H9 (cell line): ENCODE measurements at regions not wholly inside any gene's neighbourhood (a gene's known extent, or its start where the extent isn't known, plus 50 kb on each side); places are given as distances from the start of the nearest gene placed in this dataset.

Experiments
- DNase-seq: peaks from one replicate; pipeline ENCODE4 v3.0.0-alpha.2; 2017
- H2AFZ ChIP-seq: one replicate; pipeline ENCODE4 v1.6.1; 2013; ENCODE audit warnings: mild to moderate bottlenecking, low read length, control low read depth, moderate library complexity
- H2AK5ac ChIP-seq: 2 replicates; pipeline ENCODE4 v1.6.1; 2013; ENCODE audit warnings: low read length, control low read depth, mixed read lengths; ENCODE audit not compliant: insufficient read length
- H2BK120ac ChIP-seq: one replicate; pipeline ENCODE4 v1.6.1; 2013; ENCODE audit warnings: low read depth, mild to moderate bottlenecking, low read length, control low read depth, inconsistent platforms; ENCODE audit not compliant: poor library complexity, severe bottlenecking
- H2BK12ac ChIP-seq: 2 replicates; pipeline ENCODE4 v1.6.1; 2013; ENCODE audit warnings: low read length, control low read depth, mixed read lengths, low read depth; ENCODE audit not compliant: insufficient read length
- H2BK15ac ChIP-seq: 2 replicates; pipeline ENCODE4 v1.6.1; 2013; ENCODE audit warnings: low read depth, low read length, control low read depth
- H2BK20ac ChIP-seq: one replicate; pipeline ENCODE4 v1.6.1; 2013; ENCODE audit warnings: low read depth, mild to moderate bottlenecking, low read length, control low read depth, inconsistent platforms; ENCODE audit not compliant: poor library complexity, severe bottlenecking
- H2BK5ac ChIP-seq: 2 replicates; pipeline ENCODE4 v1.6.1; 2013; ENCODE audit warnings: low read length, control low read depth, mixed read lengths; ENCODE audit not compliant: insufficient read length
- H3K14ac ChIP-seq: 2 replicates; pipeline ENCODE4 v1.6.1; 2013; ENCODE audit warnings: low read length, control low read depth; ENCODE audit not compliant: insufficient read depth
- H3K18ac ChIP-seq: 2 replicates; pipeline ENCODE4 v1.6.1; 2013; ENCODE audit warnings: low read depth, mild to moderate bottlenecking, mixed read lengths, low read length, control low read depth; ENCODE audit not compliant: insufficient read length
- H3K23ac ChIP-seq: 2 replicates; pipeline ENCODE4 v1.6.1; 2013; ENCODE audit warnings: low read length, control low read depth, mixed read lengths, low read depth; ENCODE audit not compliant: insufficient read length
- H3K23me2 ChIP-seq: 2 replicates; pipeline ENCODE4 v1.6.1; 2013; ENCODE audit warnings: low read depth, mild to moderate bottlenecking, mixed read lengths, low read length, control low read depth; ENCODE audit not compliant: insufficient read length, poor library complexity, severe bottlenecking
- H3K27ac ChIP-seq: 2 replicates; pipeline ENCODE4 v1.5.1; 2013; ENCODE audit warnings: low read length, control low read depth, mixed read lengths, low read depth; ENCODE audit not compliant: insufficient read length
- H3K27me3 ChIP-seq: 2 replicates; pipeline ENCODE4 v1.6.1; 2013; ENCODE audit warnings: low read length, control low read depth, inconsistent platforms; ENCODE audit not compliant: insufficient read depth
- H3K4ac ChIP-seq: 2 replicates; pipeline ENCODE4 v1.6.1; 2013; ENCODE audit warnings: low read depth, mild to moderate bottlenecking, control low read depth, inconsistent platforms, low read length, moderate library complexity
- H3K4me1 ChIP-seq: 2 replicates; pipeline ENCODE4 v1.6.1; 2013; ENCODE audit warnings: low read length, control low read depth, inconsistent platforms; ENCODE audit not compliant: insufficient read depth
- H3K4me2 ChIP-seq: 2 replicates; pipeline ENCODE4 v1.6.1; 2013; ENCODE audit warnings: low read length, control low read depth, mixed read lengths; ENCODE audit not compliant: insufficient read length, insufficient read depth
- H3K56ac ChIP-seq: 2 replicates; pipeline ENCODE4 v1.6.1; 2013; ENCODE audit warnings: low read depth, mild to moderate bottlenecking, mixed read lengths, low read length, control low read depth; ENCODE audit not compliant: insufficient read length
- H3K79me1 ChIP-seq: 2 replicates; pipeline ENCODE4 v1.6.1; 2013; ENCODE audit warnings: low read depth, mild to moderate bottlenecking, moderate library complexity, low read length, control low read depth, inconsistent platforms; ENCODE audit not compliant: insufficient read depth, poor library complexity, severe bottlenecking
- H3K79me2 ChIP-seq: 2 replicates; pipeline ENCODE4 v1.6.1; 2013; ENCODE audit warnings: low read length, control low read depth, inconsistent platforms; ENCODE audit not compliant: insufficient read depth
- H3K9ac ChIP-seq: 2 replicates; pipeline ENCODE4 v1.6.1; 2013; ENCODE audit warnings: low read length, control low read depth, mixed read lengths; ENCODE audit not compliant: insufficient read length; ENCODE audit errors: extremely low read depth
- H3K9me3 ChIP-seq: one replicate; pipeline ENCODE4 v1.6.1; 2013; ENCODE audit warnings: low read depth, low read length, inconsistent platforms; ENCODE audit not compliant: control insufficient read depth
- H3T11ph ChIP-seq: one replicate; pipeline ENCODE4 v1.6.1; 2013; ENCODE audit warnings: mild to moderate bottlenecking, low read length, control low read depth, inconsistent platforms
- H4K20me1 ChIP-seq: one replicate; pipeline ENCODE4 v1.6.1; 2013; ENCODE audit not compliant: control insufficient read depth, insufficient read length, insufficient read depth
- H4K5ac ChIP-seq: 2 replicates; pipeline ENCODE4 v1.6.1; 2013; ENCODE audit warnings: low read depth, mild to moderate bottlenecking, mixed read lengths, low read length, control low read depth; ENCODE audit not compliant: insufficient read length
- H4K8ac ChIP-seq: replicated peaks from 2 replicates; pipeline ENCODE4 v1.6.1; 2013; ENCODE audit warnings: low read length, control low read depth, mixed read lengths, low read depth; ENCODE audit not compliant: insufficient read length
- H4K91ac ChIP-seq: 2 replicates; pipeline ENCODE4 v1.6.1; 2013; ENCODE audit warnings: low read depth, mild to moderate bottlenecking, moderate library complexity, mixed read lengths, low read length, control low read depth; ENCODE audit not compliant: insufficient read length
- H3K27ac Mint-ChIP-seq, 3 experiments: 2 replicates in 2 of 3; 3 replicates in 1 of 3; pipeline ENCODE4 v1.8.0; 2020 to 2021; ENCODE audit warnings: mixed read lengths in 3 of 3, mild to moderate bottlenecking in 1 of 3, moderate library complexity in 1 of 3
- H3K27me3 Mint-ChIP-seq: 2 replicates; pipeline ENCODE4 v1.8.0; 2021; ENCODE audit warnings: low read depth, mild to moderate bottlenecking, moderate library complexity, mixed read lengths
- H3K36me3 Mint-ChIP-seq, 3 experiments: 2 replicates in 2 of 3; 3 replicates in 1 of 3; pipeline ENCODE4 v1.8.0; 2020 to 2021; ENCODE audit warnings: low read depth in 3 of 3, mixed read lengths in 3 of 3; ENCODE audit not compliant: insufficient read depth in 1 of 3
- H3K4me1 Mint-ChIP-seq, 2 experiments: 2 replicates each; pipeline ENCODE4 v1.8.0; 2020; ENCODE audit warnings: mixed read lengths in 2 of 2
- H3K4me3 Mint-ChIP-seq, 2 experiments: 2 replicates in 1 of 2; 3 replicates in 1 of 2; pipeline ENCODE4 v1.8.0; 2020 to 2021; ENCODE audit warnings: mild to moderate bottlenecking in 2 of 2, mixed read lengths in 2 of 2, moderate library complexity in 1 of 2
- H3K9me3 Mint-ChIP-seq, 2 experiments: 2 replicates in 1 of 2; 3 replicates in 1 of 2; pipeline ENCODE4 v1.8.0; 2020; ENCODE audit warnings: mild to moderate bottlenecking in 2 of 2, mixed read lengths in 2 of 2, moderate library complexity in 1 of 2
- WGBS: extraction: QIAGEN DNeasy Blood & Tissue Kit; methylation state at CpG from one replicate; pipeline ENCODE4 v1.1.7; 2013; ENCODE audit warnings: missing lambda C conversion rate, low lambda C conversion rate, mixed read lengths; ENCODE audit not compliant: insufficient read length; ENCODE audit errors: extremely low coverage; 5-methylcytosine and 5-hydroxymethylcytosine counted together
- TF ChIP-seq, protein P1 (sequence below): fragments of 200-600 bp; sonication (generic); conservative IDR thresholded peaks from 3 replicates; pipeline ENCODE4 v1.8.0; 2021; ENCODE audit warnings: antibody characterized with exemption, mild to moderate bottlenecking

DNA sequence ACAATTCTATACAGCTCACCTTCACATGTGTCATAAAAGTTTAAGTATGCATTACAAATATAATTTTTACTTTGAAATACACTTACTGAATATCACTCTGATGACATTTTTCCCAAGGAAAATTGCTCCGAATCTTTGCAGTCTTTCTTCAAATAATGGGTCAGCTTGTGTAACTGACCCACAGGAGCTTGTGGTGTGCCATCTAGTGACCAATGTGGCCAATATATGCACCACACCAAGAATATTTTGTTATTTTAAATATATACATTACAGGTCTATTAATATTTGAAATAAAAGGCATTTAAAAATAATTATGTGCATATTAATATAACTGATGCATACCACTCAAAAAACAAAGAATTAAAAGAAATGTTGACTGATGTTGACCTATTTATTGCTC lies 271.4 kb downstream of the TBX15 start:
- Mint-ChIP-seq H3K27ac (no peak overlapping the region), H3K36me3 (no peaks in the 10 kb centered on the region), H3K9me3 (peaks cover under 1 to 4% of the 10 kb centered on the region in 2 experiments; a peak in 2 of 5 replicates), H3K4me3 (no peak overlapping the region), H3K27me3 (no peaks in the 10 kb centered on the region), H3K4me1 (0 out of 4 replicates have a peak, but pooled peaks cover 0 to 2% of the 10 kb centered on the region in 2 experiments)
- H2BK20ac ChIP-seq, result no peak overlapping the region
- H3K27me3 ChIP-seq, result no peaks in the 10 kb centered on the region
- no peak overlapping the region for H2AK5ac ChIP-seq
- no peaks in the 10 kb centered on the region for H3K79me1 ChIP-seq
- no peak overlapping the region for H4K5ac ChIP-seq
- no peak overlapping the region for H2AFZ ChIP-seq
- H3K56ac ChIP-seq, result no peak overlapping the region
- no peak overlapping the region for H2BK120ac ChIP-seq
- no peak overlapping the region for H2BK12ac ChIP-seq
- no peak overlapping the region for H3K4me2 ChIP-seq
- H3K4ac ChIP-seq, result no peak overlapping the region
- no peaks in the 10 kb centered on the region for H3K4me1 ChIP-seq
- no peak overlapping the region for H2BK5ac ChIP-seq
- H3T11ph ChIP-seq, result no peak overlapping the region
- H4K20me1 ChIP-seq, result no peaks in the 10 kb centered on the region
- TF ChIP-seq, protein P1, sequence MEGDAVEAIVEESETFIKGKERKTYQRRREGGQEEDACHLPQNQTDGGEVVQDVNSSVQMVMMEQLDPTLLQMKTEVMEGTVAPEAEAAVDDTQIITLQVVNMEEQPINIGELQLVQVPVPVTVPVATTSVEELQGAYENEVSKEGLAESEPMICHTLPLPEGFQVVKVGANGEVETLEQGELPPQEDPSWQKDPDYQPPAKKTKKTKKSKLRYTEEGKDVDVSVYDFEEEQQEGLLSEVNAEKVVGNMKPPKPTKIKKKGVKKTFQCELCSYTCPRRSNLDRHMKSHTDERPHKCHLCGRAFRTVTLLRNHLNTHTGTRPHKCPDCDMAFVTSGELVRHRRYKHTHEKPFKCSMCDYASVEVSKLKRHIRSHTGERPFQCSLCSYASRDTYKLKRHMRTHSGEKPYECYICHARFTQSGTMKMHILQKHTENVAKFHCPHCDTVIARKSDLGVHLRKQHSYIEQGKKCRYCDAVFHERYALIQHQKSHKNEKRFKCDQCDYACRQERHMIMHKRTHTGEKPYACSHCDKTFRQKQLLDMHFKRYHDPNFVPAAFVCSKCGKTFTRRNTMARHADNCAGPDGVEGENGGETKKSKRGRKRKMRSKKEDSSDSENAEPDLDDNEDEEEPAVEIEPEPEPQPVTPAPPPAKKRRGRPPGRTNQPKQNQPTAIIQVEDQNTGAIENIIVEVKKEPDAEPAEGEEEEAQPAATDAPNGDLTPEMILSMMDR, result peak; percentile 56
- H3K14ac ChIP-seq, result no peak overlapping the region
- DNase-seq, result no peak
- H3K23ac ChIP-seq, result no peak overlapping the region
- H3K79me2 ChIP-seq, result no peaks in the 10 kb centered on the region
- no peak overlapping the region for H3K9ac ChIP-seq
- H3K23me2 ChIP-seq, result no peaks in the 10 kb centered on the region
- no peak overlapping the region for H4K8ac ChIP-seq
- no peak overlapping the region for H4K91ac ChIP-seq
- H3K9me3 ChIP-seq, result no peaks in the 10 kb centered on the region
- no peak overlapping the region for H2BK15ac ChIP-seq
- H3K18ac ChIP-seq, result no peak overlapping the region
- no peak overlapping the region for H3K27ac ChIP-seq
- no CpG with 5 or more reads among the region's 1 CpG for WGBS
